Activated naive CD8-positive, alpha-beta T cell treated with anti-CD3 and anti-CD28 coated beads for 36 hours (primary cell): ENCODE measurements at regions not wholly inside any gene's neighbourhood (a gene's known extent, or its start where the extent isn't known, plus 50 kb on each side); places are given as distances from the start of the nearest gene placed in this dataset.

ENCODE experiments used
- DNase-seq: peaks from one replicate; pipeline ENCODE4 v3.0.0; 2021
- H3K27ac Mint-ChIP-seq: one replicate; pipeline ENCODE4 v1.8.0; 2022; ENCODE audit warnings: mild to moderate bottlenecking, moderate library complexity, mixed read lengths
- H3K27me3 Mint-ChIP-seq: one replicate; pipeline ENCODE4 v1.8.0; 2022; ENCODE audit warnings: mild to moderate bottlenecking, mixed read lengths
- H3K36me3 Mint-ChIP-seq: one replicate; pipeline ENCODE4 v1.8.0; 2021; ENCODE audit warnings: mild to moderate bottlenecking, mixed read lengths
- H3K4me1 Mint-ChIP-seq: one replicate; pipeline ENCODE4 v1.8.0; 2021; ENCODE audit warnings: mixed read lengths
- H3K4me3 Mint-ChIP-seq: one replicate; pipeline ENCODE4 v1.8.0; 2022; ENCODE audit warnings: mild to moderate bottlenecking, moderate library complexity, mixed read lengths
- H3K9me3 Mint-ChIP-seq: one replicate; pipeline ENCODE4 v1.8.0; 2022; ENCODE audit warnings: mixed read lengths

- H3K4me3 Mint-ChIP-seq: no peak overlapping the region
- no peaks in the 10 kb centered on the region for H3K9me3 Mint-ChIP-seq
- no peak for DNase-seq
- H3K27ac Mint-ChIP-seq: no peak overlapping the region
- H3K36me3 Mint-ChIP-seq: no peaks in the 10 kb centered on the region
- peaks cover 29% of the 10 kb centered on the region for H3K27me3 Mint-ChIP-seq
- no peaks in the 10 kb centered on the region for H3K4me1 Mint-ChIP-seq
Measured at GRCh38 chr2:224325941-224326340, 76.0 kb downstream of the FAM124B start.

GRCh38 chr2:224324604-224325003 is 77.3 kb downstream of the FAM124B start:
- H3K27me3 Mint-ChIP-seq: peaks cover 40% of the 10 kb centered on the region
- H3K4me1 Mint-ChIP-seq: no peaks in the 10 kb centered on the region
- no peaks in the 10 kb centered on the region for H3K36me3 Mint-ChIP-seq
- H3K9me3 Mint-ChIP-seq: no peaks in the 10 kb centered on the region
- no peak for DNase-seq
- no peak overlapping the region for H3K27ac Mint-ChIP-seq
- H3K4me3 Mint-ChIP-seq: no peak overlapping the region

GRCh38 chr2:224320660-224321059 is 81.2 kb downstream of the FAM124B start:
- Mint-ChIP-seq H3K27me3 (peaks cover 35% of the 10 kb centered on the region), H3K36me3 (no peaks in the 10 kb centered on the region), H3K27ac (no peak overlapping the region), H3K4me1 (no peaks in the 10 kb centered on the region), H3K4me3 (no peak overlapping the region), H3K9me3 (no peaks in the 10 kb centered on the region)
- no peak for DNase-seq

GRCh38 chr2:224319750-224320149 is 82.2 kb downstream of the FAM124B start:
- Mint-ChIP-seq H3K4me1 (no peaks in the 10 kb centered on the region), H3K27me3 (peaks cover 39% of the 10 kb centered on the region), H3K27ac (no peak overlapping the region), H3K4me3 (no peak overlapping the region), H3K9me3 (no peaks in the 10 kb centered on the region), H3K36me3 (no peaks in the 10 kb centered on the region)
- no peak for DNase-seq

GRCh38 chr2:224312741-224313140 is 89.2 kb downstream of the FAM124B start:
- Mint-ChIP-seq H3K27me3 (peaks cover 27% of the 10 kb centered on the region), H3K4me3 (no peak overlapping the region), H3K9me3 (no peaks in the 10 kb centered on the region), H3K4me1 (peaks cover 6% of the 10 kb centered on the region), H3K36me3 (no peaks in the 10 kb centered on the region), H3K27ac (no peak overlapping the region)
- no peak for DNase-seq

- H3K9me3 Mint-ChIP-seq: no peaks in the 10 kb centered on the region
- H3K4me1 Mint-ChIP-seq: peaks cover 6% of the 10 kb centered on the region
- no peak overlapping the region for H3K27ac Mint-ChIP-seq
- H3K4me3 Mint-ChIP-seq: no peak overlapping the region
- DNase-seq: no peak
- H3K36me3 Mint-ChIP-seq: no peaks in the 10 kb centered on the region
- peaks cover 23% of the 10 kb centered on the region for H3K27me3 Mint-ChIP-seq
Measured at GRCh38 chr2:224310943-224311625, 90.8 kb downstream of the FAM124B start.

GRCh38 chr2:224309176-224309575 is 92.7 kb downstream of the FAM124B start:
- Mint-ChIP-seq H3K27me3 (peaks cover 19% of the 10 kb centered on the region), H3K4me3 (no peak overlapping the region), H3K9me3 (no peaks in the 10 kb centered on the region), H3K4me1 (peaks cover 6% of the 10 kb centered on the region), H3K27ac (no peak overlapping the region), H3K36me3 (no peaks in the 10 kb centered on the region)
- no peak for DNase-seq

GRCh38 chr2:224308272-224308911 is 93.5 kb downstream of the FAM124B start:
- no peak overlapping the region for H3K27ac Mint-ChIP-seq
- H3K27me3 Mint-ChIP-seq: peaks cover 19% of the 10 kb centered on the region
- H3K9me3 Mint-ChIP-seq: no peaks in the 10 kb centered on the region
- H3K36me3 Mint-ChIP-seq: no peaks in the 10 kb centered on the region
- no peak overlapping the region for H3K4me3 Mint-ChIP-seq
- peaks cover 6% of the 10 kb centered on the region for H3K4me1 Mint-ChIP-seq
- no peak for DNase-seq

GRCh38 chr2:224302952-224303351 is 99.0 kb downstream of the FAM124B start:
- no peak overlapping the region for H3K4me3 Mint-ChIP-seq
- H3K4me1 Mint-ChIP-seq: no peaks in the 10 kb centered on the region
- peaks cover 8% of the 10 kb centered on the region for H3K27me3 Mint-ChIP-seq
- no peak for DNase-seq
- no peaks in the 10 kb centered on the region for H3K36me3 Mint-ChIP-seq
- H3K27ac Mint-ChIP-seq: no peak overlapping the region
- H3K9me3 Mint-ChIP-seq: no peaks in the 10 kb centered on the region

GRCh38 chr2:224293976-224294375 is 107.9 kb downstream of the FAM124B start:
- Mint-ChIP-seq H3K9me3 (peaks cover 7% of the 10 kb centered on the region), H3K4me3 (no peak overlapping the region), H3K27me3 (peaks cover 47% of the 10 kb centered on the region), H3K27ac (no peak overlapping the region), H3K36me3 (no peaks in the 10 kb centered on the region), H3K4me1 (peaks cover 3% of the 10 kb centered on the region)
- no peak for DNase-seq

GRCh38 chr2:224287531-224287930 is 114.4 kb downstream of the FAM124B start:
- Mint-ChIP-seq H3K4me3 (no peak overlapping the region), H3K36me3 (no peaks in the 10 kb centered on the region), H3K27me3 (peaks cover 54% of the 10 kb centered on the region), H3K9me3 (no peaks in the 10 kb centered on the region), H3K27ac (no peak overlapping the region), H3K4me1 (no peaks in the 10 kb centered on the region)
- no peak for DNase-seq

GRCh38 chr2:224286923-224287322 is 115.0 kb downstream of the FAM124B start:
- Mint-ChIP-seq H3K4me1 (no peaks in the 10 kb centered on the region), H3K36me3 (no peaks in the 10 kb centered on the region), H3K4me3 (no peak overlapping the region), H3K27ac (no peak overlapping the region), H3K9me3 (no peaks in the 10 kb centered on the region), H3K27me3 (peaks cover 54% of the 10 kb centered on the region)
- no peak for DNase-seq

GRCh38 chr2:224284134-224284946 is 117.6 kb downstream of the FAM124B start:
- no peaks in the 10 kb centered on the region for H3K9me3 Mint-ChIP-seq
- H3K36me3 Mint-ChIP-seq: no peaks in the 10 kb centered on the region
- DNase-seq: no peak
- peaks cover 32% of the 10 kb centered on the region for H3K27me3 Mint-ChIP-seq
- no peak overlapping the region for H3K27ac Mint-ChIP-seq
- no peak overlapping the region for H3K4me3 Mint-ChIP-seq
- no peaks in the 10 kb centered on the region for H3K4me1 Mint-ChIP-seq

GRCh38 chr2:224283466-224283965 is 118.4 kb downstream of the FAM124B start:
- H3K4me1 Mint-ChIP-seq: no peaks in the 10 kb centered on the region
- peaks cover 28% of the 10 kb centered on the region for H3K27me3 Mint-ChIP-seq
- H3K9me3 Mint-ChIP-seq: no peaks in the 10 kb centered on the region
- no peak for DNase-seq
- H3K4me3 Mint-ChIP-seq: no peak overlapping the region
- no peaks in the 10 kb centered on the region for H3K36me3 Mint-ChIP-seq
- no peak overlapping the region for H3K27ac Mint-ChIP-seq

- Mint-ChIP-seq H3K4me3 (no peak overlapping the region), H3K27me3 (peaks cover 26% of the 10 kb centered on the region), H3K27ac (no peak overlapping the region), H3K4me1 (no peaks in the 10 kb centered on the region), H3K36me3 (no peaks in the 10 kb centered on the region), H3K9me3 (no peaks in the 10 kb centered on the region)
- DNase-seq: no peak
Measured at GRCh38 chr2:224281374-224281773, 120.5 kb downstream of the FAM124B start.
